ENCODE measurements at regions not wholly inside any gene's neighbourhood (a gene's known extent, or its start where the extent isn't known, plus 50 kb on each side); places are given as distances from the start of the nearest gene placed in this dataset.

- H3K36me3 ChIP-seq, result no peaks in the 10 kb centered on the region
- no peaks in the 10 kb centered on the region for H3K9me3 ChIP-seq
- WGBS, 2 donors, result 56 to 58% methylated on average over 16 to 17 of the region's 17 CpGs
- no peak overlapping the region for H3K4me3 ChIP-seq
- no peaks in the 10 kb centered on the region for H3K4me1 ChIP-seq
- H3K27me3 ChIP-seq, result peaks cover 0 to 8% (median 0%) of the 10 kb centered on the region in 4 donors
- no peak overlapping the region for H3K27ac ChIP-seq
- no peak for TF ChIP-seq CTCF (IDR thresholded peaks at IDR 0.05)
- TF ChIP-seq POLR2A (IDR thresholded peaks at IDR 0.05), result no peak
- intact Hi-C loops (cut with DNase I), result no loop called here
- no peak for DNase-seq
These were observed 164.5 kb downstream of the PTH2R start for GRCh38 chr2:208570851-208571763.

DNA sequence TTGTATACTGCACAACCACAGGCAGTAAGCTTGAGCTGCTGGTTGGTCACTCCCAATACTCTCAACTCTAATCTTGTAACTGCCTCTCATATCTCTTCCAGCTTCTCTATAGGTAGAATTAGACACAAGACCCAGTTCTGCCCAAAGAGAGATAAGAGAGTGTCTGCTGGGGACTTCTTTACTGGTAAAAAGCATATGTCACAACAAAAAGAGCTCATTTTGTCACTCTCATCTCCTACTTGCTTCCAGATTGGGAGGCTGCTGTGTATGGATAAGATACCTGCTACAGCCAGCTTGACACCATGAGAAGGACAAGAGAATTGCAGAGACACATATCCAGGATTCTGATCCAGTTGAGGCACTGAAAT lies 165.2 kb downstream of the PTH2R start:
- Histone ChIP-seq H3K36me3 (no peaks in the 10 kb centered on the region), H3K9me3 (no peaks in the 10 kb centered on the region), H3K27ac (no peak overlapping the region), H3K27me3 (peaks cover 0 to 8% (median 0%) of the 10 kb centered on the region in 4 donors), H3K4me1 (no peaks in the 10 kb centered on the region), H3K4me3 (no peak overlapping the region)
- TF ChIP-seq POLR2A (IDR thresholded peaks at IDR 0.05) (no peak), CTCF (IDR thresholded peaks at IDR 0.05) (no peak)
- DNase-seq, result no peak
- intact Hi-C loops (cut with DNase I), result no loop called here

DNA sequence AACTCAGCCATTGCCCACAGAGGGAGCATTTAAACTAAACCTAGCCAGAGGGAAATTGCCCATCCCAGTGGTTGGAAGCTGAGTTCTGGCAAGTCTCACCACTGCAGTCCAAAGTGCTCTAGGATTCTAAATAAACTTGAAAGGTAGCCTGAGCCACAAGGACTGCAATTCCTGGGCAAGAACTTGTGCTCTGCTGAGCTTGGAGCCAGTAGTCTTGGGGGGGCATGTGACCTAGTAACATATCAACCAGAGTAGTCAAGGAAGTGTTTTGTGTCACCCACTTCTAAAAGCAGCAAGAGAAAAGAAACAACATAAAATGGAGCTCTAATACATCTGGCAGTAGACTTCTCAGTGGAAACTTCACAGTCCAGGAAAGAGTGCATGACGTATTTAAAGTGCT lies 167.0 kb downstream of the PTH2R start:
- Histone ChIP-seq H3K36me3 (no peaks in the 10 kb centered on the region), H3K4me3 (no peak overlapping the region), H3K4me1 (no peaks in the 10 kb centered on the region), H3K9me3 (no peaks in the 10 kb centered on the region), H3K27me3 (peaks cover 0 to 8% (median 0%) of the 10 kb centered on the region in 4 donors), H3K27ac (no peak overlapping the region)
- TF ChIP-seq CTCF (IDR thresholded peaks at IDR 0.05), result no peak
- no peak for TF ChIP-seq POLR2A (IDR thresholded peaks at IDR 0.05)
- DNase-seq, result no peak
- 75 to 84% methylated on average over 1 of the region's 1 CpG for WGBS, 2 donors
- intact Hi-C loops (cut with DNase I), result no loop called here

GRCh38 chr2:208579678-208580077 lies 173.1 kb downstream of the PTH2R start:
- no peak for TF ChIP-seq POLR2A (IDR thresholded peaks at IDR 0.05)
- TF ChIP-seq CTCF (IDR thresholded peaks at IDR 0.05), result no peak
- H3K4me3 ChIP-seq, result no peak overlapping the region
- WGBS, 2 donors, result 48 to 65% methylated on average over 1 of the region's 1 CpG
- H3K27me3 ChIP-seq, result no peaks in the 10 kb centered on the region
- intact Hi-C loops (cut with DNase I), result no loop called here
- H3K4me1 ChIP-seq, result no peaks in the 10 kb centered on the region
- H3K36me3 ChIP-seq, result no peaks in the 10 kb centered on the region
- no peak for DNase-seq
- H3K9me3 ChIP-seq, result no peaks in the 10 kb centered on the region
- H3K27ac ChIP-seq, result no peak overlapping the region

- no peak overlapping the region for H3K27ac ChIP-seq
- WGBS, 2 donors, result 17 to 22% methylated on average over 5 of the region's 5 CpGs
- no peak for TF ChIP-seq CTCF (IDR thresholded peaks at IDR 0.05)
- no peak for TF ChIP-seq POLR2A (IDR thresholded peaks at IDR 0.05)
- H3K4me3 ChIP-seq, result no peak overlapping the region
- H3K4me1 ChIP-seq, result no peaks in the 10 kb centered on the region
- no peaks in the 10 kb centered on the region for H3K36me3 ChIP-seq
- DNase-seq, result no peak
- H3K9me3 ChIP-seq, result no peaks in the 10 kb centered on the region
- no peaks in the 10 kb centered on the region for H3K27me3 ChIP-seq
- intact Hi-C loops (cut with DNase I), result no loop called here
These were observed 177.9 kb downstream of the PTH2R start for GRCh38 chr2:208584378-208584985.

Data from esophagus squamous epithelium (tissue), 5 donors.